NOMO-1 treated with dmso at 0.1 percent for 144 hours (cell line): ENCODE measurements at regions not wholly inside any gene's neighbourhood (a gene's known extent, or its start where the extent isn't known, plus 50 kb on each side); places are given as distances from the start of the nearest gene placed in this dataset.
"Not testable (repeated sequence)": the region's sequence is repeated elsewhere in the genome, so short reads cannot be mapped to it uniquely, and the experiment has no call there.

Source experiments
- DNase-seq: peaks from one replicate; lab custom pipeline; 2025; ENCODE audit not compliant: unreplicated experiment; lab: John Stamatoyannopoulos, UW

GRCh38 chr7:54888734-54889082 is 129.7 kb upstream of the SEC61G start:
- no peak for DNase-seq

GRCh38 chr7:54897891-54898290 is 120.9 kb upstream of the EGFR start:
- no peak for DNase-seq

- DNase-seq = no peak
Measured at GRCh38 chr7:54898659-54899340, 120.0 kb upstream of the EGFR start.

DNA sequence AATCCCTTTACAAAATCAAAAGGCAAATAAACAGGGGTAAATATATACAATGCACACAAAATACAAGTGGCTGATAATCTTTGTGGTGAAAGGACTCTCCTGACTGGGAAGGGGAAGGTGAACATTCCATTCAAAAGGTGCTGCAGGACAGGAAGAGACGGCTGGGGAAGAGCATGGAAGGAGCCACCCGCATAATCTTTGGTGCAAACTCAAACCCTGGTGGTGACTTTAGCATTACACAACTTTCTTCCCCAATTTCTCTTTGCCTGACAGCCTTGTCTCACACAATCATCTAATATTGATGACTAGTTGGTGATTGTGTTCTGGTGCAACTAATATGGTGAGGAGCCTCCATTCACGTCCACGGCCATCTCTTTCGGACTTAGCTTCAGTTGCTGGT is 117.0 kb upstream of the EGFR start:
- DNase-seq = no peak

DNA sequence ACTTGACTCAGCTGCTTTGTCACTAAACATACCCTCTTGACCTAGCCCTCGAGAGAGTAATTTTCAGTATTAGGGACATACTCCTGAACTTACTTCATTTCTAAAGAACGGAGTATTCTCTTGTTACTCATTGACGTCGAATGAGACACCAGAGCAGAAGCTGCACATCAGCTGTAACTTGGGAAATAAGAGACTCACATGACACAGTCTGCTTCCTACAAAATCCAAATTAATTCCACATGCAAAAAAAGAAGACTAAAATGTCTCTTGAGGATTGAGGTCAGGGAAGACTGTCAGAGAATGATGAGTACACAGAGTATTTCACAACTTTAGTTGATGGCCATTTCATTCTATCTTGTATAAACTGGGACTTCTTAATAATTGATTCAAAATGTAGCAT is 114.7 kb upstream of the EGFR start:
- no peak for DNase-seq

GRCh38 chr7:54904986-54905385 is 113.8 kb upstream of the EGFR start:
- DNase-seq = no peak

- no peak for DNase-seq
Measured at GRCh38 chr7:54906963-54907362, 111.9 kb upstream of the EGFR start.

GRCh38 chr7:54907981-54908380 is 110.8 kb upstream of the EGFR start:
- no peak for DNase-seq

GRCh38 chr7:54908760-54909438 is 109.9 kb upstream of the EGFR start:
- DNase-seq = no peak

DNA sequence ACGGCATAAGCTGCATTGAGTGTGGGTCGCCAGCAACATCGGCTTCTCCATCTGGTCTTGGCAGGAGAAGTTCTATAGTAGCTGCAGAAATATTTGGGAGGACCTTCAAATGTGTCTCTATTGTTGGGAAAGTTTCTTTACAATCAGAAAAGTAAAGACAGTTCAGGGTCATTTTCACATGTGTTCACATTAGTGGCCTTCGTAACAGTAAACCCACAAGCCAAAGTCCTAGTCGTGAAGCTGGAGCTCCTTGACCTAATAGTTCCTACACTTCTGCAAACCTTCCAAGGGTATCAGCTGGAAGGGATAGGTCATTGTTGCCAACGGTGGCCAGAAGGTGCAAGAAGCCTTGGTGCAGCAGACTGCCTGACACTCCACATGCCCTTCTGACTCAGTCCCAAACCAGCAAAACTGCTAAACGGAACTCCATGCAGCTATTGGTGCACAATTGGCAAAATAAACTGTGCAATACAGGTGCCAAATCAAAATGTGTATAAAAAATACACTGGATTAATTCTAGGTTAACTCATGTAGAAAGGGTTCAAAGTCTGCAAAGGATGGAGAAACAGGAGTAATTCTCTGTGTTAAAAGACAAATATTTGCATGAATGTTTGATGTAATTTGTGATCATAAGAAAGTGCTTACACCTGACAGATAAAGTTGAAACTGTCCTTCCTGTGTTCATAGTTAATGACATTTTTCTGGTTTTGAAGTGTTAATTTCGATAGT is 102.8 kb upstream of the EGFR start:
- no peak for DNase-seq

- no peak for DNase-seq
Measured at GRCh38 chr7:54917613-54918391, 101.0 kb upstream of the EGFR start.

- DNase-seq = no peak
Measured at GRCh38 chr7:54921116-54921515, 97.7 kb upstream of the EGFR start.

DNA sequence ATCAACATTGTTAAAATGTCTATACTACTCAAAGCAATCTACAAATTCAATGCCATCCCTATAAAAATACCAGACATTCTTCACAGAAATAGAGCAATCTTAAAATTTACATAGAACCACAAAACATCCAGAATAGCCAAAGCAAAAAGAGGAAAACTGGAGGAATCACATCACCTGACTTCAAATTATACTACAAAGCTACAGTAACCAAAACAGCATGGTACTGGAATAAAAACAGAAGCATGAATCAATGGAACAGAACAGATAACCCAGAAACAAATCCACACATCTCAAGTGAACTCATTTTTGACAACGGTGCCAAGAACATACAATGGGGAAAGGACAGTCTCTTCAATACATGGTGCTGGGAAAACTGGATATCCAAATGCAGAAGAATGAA is 87.3 kb upstream of the EGFR start:
- no peak for DNase-seq

- DNase-seq = no peak
Measured at GRCh38 chr7:54932818-54933543, 85.8 kb upstream of the EGFR start.

DNA sequence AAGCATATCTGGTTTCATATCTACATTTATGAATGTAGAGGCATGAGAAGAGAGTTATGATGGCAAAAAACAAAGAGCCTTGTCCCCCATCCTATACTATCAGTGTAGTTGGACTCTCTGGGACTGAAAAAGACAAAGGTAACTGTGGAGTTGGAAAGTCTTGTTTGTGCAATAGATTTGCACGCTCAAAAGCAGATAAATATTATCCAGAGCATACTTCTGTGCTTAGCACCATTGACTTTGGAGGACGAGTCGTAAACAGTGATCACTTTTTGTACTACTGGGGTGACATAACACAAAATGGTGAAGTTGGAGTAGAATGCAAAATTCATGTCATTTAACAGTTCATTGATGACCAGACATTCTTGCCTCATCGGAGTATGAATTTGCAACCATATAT is 85.2 kb upstream of the EGFR start:
- DNase-seq = no peak

DNA sequence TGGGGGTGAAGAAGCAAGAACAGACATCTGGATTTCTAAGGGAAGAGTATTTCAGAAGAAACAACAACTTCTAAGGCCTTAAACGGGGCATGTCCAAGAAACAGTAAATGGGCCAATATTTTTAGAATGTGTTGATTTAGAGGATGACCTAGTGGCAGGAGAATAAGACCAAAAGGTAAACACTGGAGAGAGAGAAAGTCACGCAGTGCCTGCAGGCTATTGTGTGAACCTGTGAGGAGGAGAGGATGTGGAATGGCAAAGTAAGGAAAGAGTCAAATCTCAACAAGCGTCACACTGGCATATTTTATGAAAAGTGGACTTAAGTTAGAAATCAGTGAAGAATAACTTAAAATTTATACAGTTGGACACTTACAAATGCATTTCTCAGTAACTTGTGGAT is 78.1 kb upstream of the EGFR start:
- DNase-seq = no peak

DNA sequence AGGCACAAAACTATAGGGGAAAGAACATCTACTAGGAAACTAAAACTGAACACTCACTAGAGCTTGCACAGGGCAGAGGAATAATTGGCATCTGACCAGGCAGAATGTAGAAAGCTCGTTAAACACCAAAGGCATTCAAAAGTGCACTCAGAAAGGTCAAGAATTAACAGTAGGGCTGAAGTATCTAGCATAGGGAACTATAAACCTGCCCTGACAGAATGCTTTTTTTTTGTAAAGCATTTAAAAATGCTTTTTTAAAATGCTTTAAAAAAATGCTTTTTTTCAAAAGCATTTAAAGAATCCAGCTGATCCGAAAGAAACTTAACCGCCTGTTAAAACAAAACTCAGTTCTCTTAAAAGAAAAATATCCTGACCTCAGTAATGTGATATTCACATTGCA is 74.6 kb upstream of the EGFR start:
- no peak for DNase-seq

DNA sequence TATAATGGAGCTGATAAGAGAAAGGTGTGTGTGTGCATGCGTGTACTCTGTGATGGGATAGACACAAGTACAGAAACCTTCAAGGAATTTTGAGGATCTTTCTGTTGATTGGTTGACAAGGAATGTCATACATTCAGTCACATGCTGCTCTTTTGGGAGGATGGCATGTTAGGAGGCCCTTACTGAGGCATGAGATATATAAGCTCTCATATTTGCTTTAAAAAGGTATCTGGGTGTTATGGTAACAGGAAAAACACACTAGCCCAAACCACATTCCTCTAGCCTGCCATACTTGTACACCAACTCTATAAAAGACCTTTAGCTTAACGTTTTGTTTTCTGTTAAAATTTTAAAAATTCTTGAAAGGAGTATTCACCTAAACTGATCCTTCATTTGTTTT is 72.5 kb upstream of the EGFR start:
- DNase-seq = no peak

DNA sequence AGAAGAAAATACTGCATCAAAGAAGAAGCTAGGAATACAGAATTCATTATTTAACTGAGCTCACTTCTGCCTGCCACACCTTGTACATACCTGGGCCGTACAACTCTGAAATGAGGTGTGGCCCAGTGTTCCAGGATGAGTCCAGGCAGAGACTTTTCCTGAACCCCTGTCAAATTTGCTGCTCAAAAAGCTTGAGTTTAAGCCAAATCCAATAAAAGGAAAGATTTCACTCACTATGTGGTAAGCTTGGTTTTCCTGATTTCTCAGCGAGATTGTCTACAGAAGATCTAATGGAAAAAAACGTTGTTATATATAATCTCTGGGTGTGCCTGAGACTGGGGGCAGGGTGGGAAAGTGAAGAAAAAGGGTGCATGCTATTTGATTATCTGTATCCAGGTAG is 72.1 kb upstream of the EGFR start:
- DNase-seq = no peak

DNA sequence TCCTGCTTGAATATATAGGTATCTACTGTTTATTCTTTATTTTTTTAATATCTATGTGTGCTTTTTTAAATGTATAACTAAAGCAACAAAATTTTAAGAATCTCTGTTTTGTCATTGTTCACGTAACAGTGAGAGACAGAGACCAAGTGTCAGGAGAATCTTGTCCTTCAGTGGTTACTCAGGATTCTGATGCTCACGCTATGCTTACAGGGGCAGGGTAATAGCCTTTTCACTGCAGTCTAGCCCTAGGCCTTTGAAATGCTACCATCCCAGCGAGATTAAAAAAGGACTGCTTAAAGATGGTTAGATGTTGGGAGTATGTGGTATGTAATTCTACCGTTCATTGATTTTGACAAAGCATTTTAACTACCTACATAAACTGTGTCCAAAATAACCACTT is 71.6 kb upstream of the EGFR start:
- DNase-seq = no peak

DNA sequence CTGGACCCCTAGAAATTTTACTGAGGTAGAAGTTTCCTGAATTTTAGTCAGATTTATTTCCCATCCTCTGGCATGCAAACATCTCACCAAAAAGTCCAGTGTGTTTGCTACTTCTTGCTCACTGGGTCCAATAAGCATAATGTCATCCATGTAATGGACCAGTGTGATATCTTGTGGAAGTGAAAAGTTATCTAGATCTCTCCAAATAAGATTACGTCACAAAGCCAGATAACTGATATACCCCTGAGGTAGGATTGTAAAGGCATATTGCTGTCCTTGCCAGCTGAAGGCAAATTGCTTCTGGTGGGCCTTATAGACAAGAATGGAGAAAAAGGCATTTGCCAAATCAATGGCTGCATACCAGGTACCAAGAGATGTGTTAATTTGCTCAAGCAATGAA is 69.3 kb upstream of the EGFR start:
- not testable (repeated sequence) for DNase-seq
